CD14-positive monocyte (primary cell): ENCODE measurements at regions not wholly inside any gene's neighbourhood (a gene's known extent, or its start where the extent isn't known, plus 50 kb on each side); places are given as distances from the start of the nearest gene placed in this dataset.

ENCODE experiments used
- DNase-seq, 3 donors: peaks; one replicate each; pipeline ENCODE4 v3.0.0-alpha.2; 2011 to 2022
- H2AFZ ChIP-seq: 2 replicates; pipeline ENCODE4 v1.6.0; 2012; ENCODE audit warnings: mild to moderate bottlenecking, low read depth, low read length, inconsistent platforms; ENCODE audit not compliant: insufficient read depth, poor library complexity, severe bottlenecking
- H3K27ac ChIP-seq, 2 donors: 1 replicate in 1 of 2; 2 replicates in 1 of 2; pipeline ENCODE4 v1.5.1; 2012 to 2013; ENCODE audit warnings: low read length in 2 of 2, control low read depth in 1 of 2, inconsistent platforms in 1 of 2, low read depth in 1 of 2, mild to moderate bottlenecking in 1 of 2
- H3K27me3 ChIP-seq, 2 donors: one replicate each; pipeline versions ENCODE4 v1.6.0 to v1.6.1; 2011 to 2013; ENCODE audit warnings: low read length in 2 of 2; ENCODE audit not compliant: control insufficient read depth in 2 of 2, insufficient read depth in 2 of 2
- H3K36me3 ChIP-seq, 2 donors: replicated peaks in 1 of 2; 1 replicate in 1 of 2; 2 replicates in 1 of 2; pipeline versions ENCODE4 v1.5.1 to v1.6.1; 2012 to 2013; ENCODE audit warnings: low read length in 2 of 2, control low read depth in 1 of 2, inconsistent platforms in 1 of 2, mild to moderate bottlenecking in 1 of 2; ENCODE audit not compliant: insufficient read depth in 2 of 2, control insufficient read depth in 1 of 2
- H3K4me1 ChIP-seq, 2 donors: 1 replicate in 1 of 2; 2 replicates in 1 of 2; pipeline versions ENCODE4 v1.5.1 to v1.6.1; 2012 to 2013; ENCODE audit warnings: low read length in 2 of 2, control low read depth in 1 of 2, inconsistent platforms in 1 of 2, mild to moderate bottlenecking in 1 of 2, moderate library complexity in 1 of 2; ENCODE audit not compliant: insufficient read depth in 2 of 2, control insufficient read depth in 1 of 2
- H3K4me2 ChIP-seq: replicated peaks from 2 replicates; pipeline ENCODE3; 2012; ENCODE audit warnings: low read length, moderate library complexity, mild to moderate bottlenecking; ENCODE audit not compliant: poor library complexity, severe bottlenecking; ENCODE audit errors: extremely low read depth
- H3K4me3 ChIP-seq, 3 experiments: fragments of 200-600 bp in 1 of 3; sonication (generic) in 1 of 3; replicated peaks in 1 of 3; 1 replicate in 2 of 3; 2 replicates in 1 of 3; pipeline ENCODE4 v1.5.1; 2011 to 2013; ENCODE audit warnings: low read length in 3 of 3, mild to moderate bottlenecking in 3 of 3, control low read depth in 2 of 3, low read depth in 2 of 3, inconsistent platforms in 1 of 3, moderate library complexity in 1 of 3
- H3K79me2 ChIP-seq: 2 replicates; pipeline ENCODE4 v1.6.0; 2012; ENCODE audit warnings: mild to moderate bottlenecking, control low read depth, inconsistent platforms, low read length, moderate library complexity; ENCODE audit not compliant: insufficient read depth
- H3K9ac ChIP-seq: 2 replicates; pipeline ENCODE4 v1.6.0; 2017; ENCODE audit warnings: low read length, mild to moderate bottlenecking; ENCODE audit not compliant: insufficient read depth, poor library complexity, severe bottlenecking
- H3K9me3 ChIP-seq, 2 donors: replicated peaks in 1 of 2; 1 replicate in 1 of 2; 2 replicates in 1 of 2; pipeline versions ENCODE4 v1.5.1 to v1.6.1; 2012 to 2013; ENCODE audit warnings: low read length in 2 of 2, control low read depth in 1 of 2; ENCODE audit not compliant: control insufficient read depth in 1 of 2, insufficient read depth in 1 of 2
- H4K20me1 ChIP-seq: 2 replicates; pipeline ENCODE4 v1.6.0; 2012; ENCODE audit warnings: mild to moderate bottlenecking, low read length, control low read depth, moderate library complexity; ENCODE audit not compliant: insufficient read depth
- H3K27ac Mint-ChIP-seq, 7 donors: one replicate each; pipeline ENCODE4 v1.8.0; 2020; ENCODE audit warnings: mild to moderate bottlenecking in 7 of 7, mixed read lengths in 7 of 7, moderate library complexity in 6 of 7, inconsistent platforms in 2 of 7
- H3K27me3 Mint-ChIP-seq, 3 donors: one replicate each; pipeline ENCODE4 v1.8.0; 2021 to 2022; ENCODE audit warnings: low read depth in 3 of 3, mild to moderate bottlenecking in 3 of 3, mixed read lengths in 3 of 3, moderate library complexity in 3 of 3, inconsistent platforms in 1 of 3
- H3K36me3 Mint-ChIP-seq, 2 donors: one replicate each; pipeline ENCODE4 v1.8.0; 2020; ENCODE audit warnings: mixed read lengths in 2 of 2, inconsistent platforms in 1 of 2, mild to moderate bottlenecking in 1 of 2
- H3K4me1 Mint-ChIP-seq: one replicate; pipeline ENCODE4 v1.8.0; 2020; ENCODE audit warnings: mild to moderate bottlenecking, mixed read lengths
- H3K4me3 Mint-ChIP-seq, 2 donors: one replicate each; pipeline ENCODE4 v1.8.0; 2020; ENCODE audit warnings: mild to moderate bottlenecking in 2 of 2, mixed read lengths in 2 of 2, moderate library complexity in 1 of 2
- H3K9me3 Mint-ChIP-seq, 7 donors: one replicate each; pipeline ENCODE4 v1.8.0; 2020 to 2022; ENCODE audit warnings: mixed read lengths in 7 of 7, mild to moderate bottlenecking in 6 of 7, moderate library complexity in 6 of 7, inconsistent platforms in 2 of 7
- CTCF ChIP-seq: fragments of 200-600 bp; IDR thresholded peaks from one replicate; pipeline ENCODE4 v1.8.0; 2022; ENCODE audit warnings: antibody characterized with exemption, mild to moderate bottlenecking
- WGBS: methylation state at CpG from one replicate; pipeline ENCODE4 v1.1.5; 2013; ENCODE audit warnings: missing lambda C conversion rate; ENCODE audit not compliant: insufficient coverage; 5-methylcytosine and 5-hydroxymethylcytosine counted together
- intact Hi-C, 2 donors: fragments of 100-400 bp; cut with micrococcal nuclease; formaldehyde crosslinking; loops; one replicate each; pipeline versions ENCODE4 v1.15.0 to v1.15.1; 2023

- Histone ChIP-seq H3K79me2 (no peaks in the 10 kb centered on the region), H3K27ac (no peak overlapping the region), H3K4me1 (no peaks in the 10 kb centered on the region), H2AFZ (no peak overlapping the region), H3K9ac (no peak overlapping the region), H3K27me3 (no peaks in the 10 kb centered on the region), H3K4me2 (no peak overlapping the region), H3K9me3 (no peaks in the 10 kb centered on the region), H3K4me3 (no peak overlapping the region), H3K36me3 (no peaks in the 10 kb centered on the region), H4K20me1 (no peaks in the 10 kb centered on the region)
- H3K4me3 Mint-ChIP-seq: no peak overlapping the region
- peaks cover 11 to 19% (median 11%) of the 10 kb centered on the region in 3 donors for H3K27me3 Mint-ChIP-seq
- no peak for TF ChIP-seq CTCF
- no peaks in the 10 kb centered on the region for H3K36me3 Mint-ChIP-seq
- intact Hi-C loops: no loop called here
- H3K9me3 Mint-ChIP-seq: peaks cover 0 to 6% (median 0%) of the 10 kb centered on the region in 7 donors
- no peaks in the 10 kb centered on the region for H3K4me1 Mint-ChIP-seq
- no peak for DNase-seq
- H3K27ac Mint-ChIP-seq: no peak overlapping the region
Observed at GRCh38 chr20:20897145-20897544, 184.7 kb upstream of the RALGAPA2 start.

GRCh38 chr20:20896606-20897005 lies 184.2 kb upstream of the RALGAPA2 start:
- 100% methylated on average over 2 of the region's 3 CpGs for WGBS
- no peak overlapping the region for H3K4me3 ChIP-seq
- H3K9me3 Mint-ChIP-seq: peaks cover 0 to 6% (median 0%) of the 10 kb centered on the region in 7 donors
- no peak overlapping the region for H3K9ac ChIP-seq
- H3K4me1 ChIP-seq: no peaks in the 10 kb centered on the region
- peaks cover 11 to 21% (median 14%) of the 10 kb centered on the region in 3 donors for H3K27me3 Mint-ChIP-seq
- no peak overlapping the region for H3K27ac ChIP-seq
- DNase-seq: no peak
- no peaks in the 10 kb centered on the region for H3K36me3 ChIP-seq
- intact Hi-C loops: no loop called here
- H3K27me3 ChIP-seq: no peaks in the 10 kb centered on the region
- no peak overlapping the region for H2AFZ ChIP-seq
- no peak overlapping the region for H3K4me2 ChIP-seq
- TF ChIP-seq CTCF: no peak
- no peaks in the 10 kb centered on the region for H3K4me1 Mint-ChIP-seq
- no peaks in the 10 kb centered on the region for H3K36me3 Mint-ChIP-seq
- no peaks in the 10 kb centered on the region for H3K9me3 ChIP-seq
- no peaks in the 10 kb centered on the region for H4K20me1 ChIP-seq
- H3K79me2 ChIP-seq: no peaks in the 10 kb centered on the region
- no peak overlapping the region for H3K27ac Mint-ChIP-seq
- no peak overlapping the region for H3K4me3 Mint-ChIP-seq
